Osteocyte (in vitro differentiated cells): ENCODE measurements at regions not wholly inside any gene's neighbourhood (a gene's known extent, or its start where the extent isn't known, plus 50 kb on each side); places are given as distances from the start of the nearest gene placed in this dataset.

Experiments
- DNase-seq: peaks from one replicate; pipeline ENCODE4 v3.0.0; 2021; ENCODE audit warnings: mixed read lengths; ENCODE audit not compliant: unreplicated experiment; ENCODE audit errors: extremely low spot score
- H3K27ac Mint-ChIP-seq: one replicate; pipeline ENCODE4 v1.8.0; 2021; ENCODE audit warnings: mild to moderate bottlenecking, mixed read lengths; ENCODE audit not compliant: unreplicated experiment
- H3K27me3 Mint-ChIP-seq: one replicate; pipeline ENCODE4 v1.8.0; 2021; ENCODE audit warnings: mixed read lengths; ENCODE audit not compliant: unreplicated experiment
- H3K36me3 Mint-ChIP-seq: one replicate; pipeline ENCODE4 v1.8.0; 2021; ENCODE audit warnings: mixed read lengths; ENCODE audit not compliant: unreplicated experiment
- H3K4me1 Mint-ChIP-seq: one replicate; pipeline ENCODE4 v1.8.0; 2021; ENCODE audit warnings: mixed read lengths; ENCODE audit not compliant: unreplicated experiment
- H3K4me3 Mint-ChIP-seq: one replicate; pipeline ENCODE4 v1.8.0; 2021; ENCODE audit warnings: mild to moderate bottlenecking, moderate library complexity, mixed read lengths; ENCODE audit not compliant: unreplicated experiment
- H3K9me3 Mint-ChIP-seq: one replicate; pipeline ENCODE4 v1.8.0; 2021; ENCODE audit warnings: mixed read lengths; ENCODE audit not compliant: unreplicated experiment
- TF ChIP-seq, protein P1 (sequence below): fragments of 200-600 bp; sonication (generic); IDR thresholded peaks from 2 replicates; pipeline ENCODE4 v1.5.0; 2021; ENCODE audit warnings: antibody characterized with exemption, mild to moderate bottlenecking, moderate library complexity

DNA sequence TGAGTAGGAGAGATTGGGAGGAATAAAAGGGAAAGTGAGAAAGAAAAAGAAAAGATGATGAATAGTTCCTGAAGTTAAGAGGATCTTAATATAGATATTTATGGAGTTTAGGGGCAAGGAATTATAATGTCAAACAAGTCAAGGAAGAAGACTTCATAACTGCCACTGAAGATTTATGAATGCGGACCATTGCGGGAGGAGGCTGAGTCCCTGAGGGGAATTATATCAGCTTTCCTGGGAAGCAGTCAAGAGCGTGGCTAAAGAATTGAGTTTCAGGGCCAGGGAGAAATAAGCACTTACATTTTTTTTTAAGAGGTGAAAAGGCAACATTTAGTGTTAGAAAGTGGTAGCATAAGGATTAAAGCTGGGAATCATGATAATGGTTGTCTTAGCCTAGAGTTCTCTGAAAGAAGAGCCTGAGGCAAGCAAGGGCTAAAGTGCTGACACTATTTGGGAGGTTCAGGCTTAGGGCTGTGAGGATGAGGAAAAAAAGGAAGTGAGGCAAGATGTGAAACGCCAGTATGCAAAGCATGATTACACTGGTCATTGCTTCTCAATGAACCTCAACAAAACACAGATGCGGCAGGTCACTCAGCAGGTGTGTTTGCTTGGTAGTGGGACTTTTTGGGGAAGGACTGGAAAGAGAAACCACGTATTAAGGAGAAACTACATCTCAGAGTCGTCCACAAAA, 217.1 kb downstream of the SLC4A3 start:
- DNase-seq = no peak
- Mint-ChIP-seq H3K9me3 (no peaks in the 10 kb centered on the region), H3K4me3 (no peak overlapping the region), H3K4me1 (peaks cover 2% of the 10 kb centered on the region), H3K27ac (no peak overlapping the region), H3K36me3 (no peaks in the 10 kb centered on the region), H3K27me3 (peaks cover 12% of the 10 kb centered on the region)
- TF ChIP-seq, protein P1, sequence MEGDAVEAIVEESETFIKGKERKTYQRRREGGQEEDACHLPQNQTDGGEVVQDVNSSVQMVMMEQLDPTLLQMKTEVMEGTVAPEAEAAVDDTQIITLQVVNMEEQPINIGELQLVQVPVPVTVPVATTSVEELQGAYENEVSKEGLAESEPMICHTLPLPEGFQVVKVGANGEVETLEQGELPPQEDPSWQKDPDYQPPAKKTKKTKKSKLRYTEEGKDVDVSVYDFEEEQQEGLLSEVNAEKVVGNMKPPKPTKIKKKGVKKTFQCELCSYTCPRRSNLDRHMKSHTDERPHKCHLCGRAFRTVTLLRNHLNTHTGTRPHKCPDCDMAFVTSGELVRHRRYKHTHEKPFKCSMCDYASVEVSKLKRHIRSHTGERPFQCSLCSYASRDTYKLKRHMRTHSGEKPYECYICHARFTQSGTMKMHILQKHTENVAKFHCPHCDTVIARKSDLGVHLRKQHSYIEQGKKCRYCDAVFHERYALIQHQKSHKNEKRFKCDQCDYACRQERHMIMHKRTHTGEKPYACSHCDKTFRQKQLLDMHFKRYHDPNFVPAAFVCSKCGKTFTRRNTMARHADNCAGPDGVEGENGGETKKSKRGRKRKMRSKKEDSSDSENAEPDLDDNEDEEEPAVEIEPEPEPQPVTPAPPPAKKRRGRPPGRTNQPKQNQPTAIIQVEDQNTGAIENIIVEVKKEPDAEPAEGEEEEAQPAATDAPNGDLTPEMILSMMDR = no peak

DNA sequence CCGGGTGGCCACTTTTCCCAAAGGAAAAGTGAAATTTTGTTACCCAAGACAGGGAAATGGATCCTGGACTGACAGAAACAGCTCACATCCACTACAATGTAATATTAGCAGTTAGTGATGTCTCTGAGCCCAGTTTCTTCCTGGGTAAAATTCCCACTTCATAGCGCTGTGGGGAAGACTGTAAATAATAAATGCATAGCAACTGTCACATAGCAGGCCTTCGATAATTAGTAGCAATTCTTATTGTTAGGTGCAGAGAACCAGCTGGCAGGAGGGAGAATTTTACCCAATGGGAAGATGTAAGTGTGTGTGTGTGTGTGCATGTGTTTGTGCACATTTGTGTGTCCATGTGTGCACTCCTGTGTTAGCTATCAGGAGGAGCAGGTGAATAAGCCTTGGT, 221.5 kb downstream of the SLC4A3 start:
- TF ChIP-seq, protein P1 = no peak
- H3K4me1 Mint-ChIP-seq = peaks cover 2% of the 10 kb centered on the region
- H3K27ac Mint-ChIP-seq = no peak overlapping the region
- H3K36me3 Mint-ChIP-seq = no peaks in the 10 kb centered on the region
- no peaks in the 10 kb centered on the region for H3K9me3 Mint-ChIP-seq
- H3K4me3 Mint-ChIP-seq = no peak overlapping the region
- H3K27me3 Mint-ChIP-seq = peaks cover 24% of the 10 kb centered on the region
- no peak for DNase-seq

DNA sequence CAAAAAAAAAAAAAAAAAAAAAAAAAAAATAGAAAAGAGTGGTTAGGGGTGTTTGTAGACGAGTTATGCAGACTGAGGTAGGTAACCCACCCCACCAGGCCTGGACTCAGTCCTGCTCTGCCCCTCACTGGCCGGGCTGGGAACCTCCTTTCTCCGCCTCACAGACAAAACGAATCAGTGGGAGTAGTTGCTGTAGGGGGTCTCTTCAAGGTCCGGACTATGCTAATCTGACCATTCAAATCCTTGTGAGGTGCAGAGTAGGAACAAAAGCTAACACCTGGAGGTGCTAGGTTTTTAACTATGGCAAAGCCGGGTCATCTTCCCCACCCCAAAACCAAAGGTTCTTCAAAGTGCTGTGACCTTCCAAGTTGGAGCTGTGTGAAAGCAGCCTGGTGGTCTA, 223.7 kb downstream of the SLC4A3 start:
- TF ChIP-seq, protein P1 = no peak
- DNase-seq = no peak
- H3K4me1 Mint-ChIP-seq = no peaks in the 10 kb centered on the region
- no peak overlapping the region for H3K27ac Mint-ChIP-seq
- no peak overlapping the region for H3K4me3 Mint-ChIP-seq
- H3K36me3 Mint-ChIP-seq = no peaks in the 10 kb centered on the region
- H3K9me3 Mint-ChIP-seq = no peaks in the 10 kb centered on the region
- H3K27me3 Mint-ChIP-seq = peaks cover 21% of the 10 kb centered on the region

DNA sequence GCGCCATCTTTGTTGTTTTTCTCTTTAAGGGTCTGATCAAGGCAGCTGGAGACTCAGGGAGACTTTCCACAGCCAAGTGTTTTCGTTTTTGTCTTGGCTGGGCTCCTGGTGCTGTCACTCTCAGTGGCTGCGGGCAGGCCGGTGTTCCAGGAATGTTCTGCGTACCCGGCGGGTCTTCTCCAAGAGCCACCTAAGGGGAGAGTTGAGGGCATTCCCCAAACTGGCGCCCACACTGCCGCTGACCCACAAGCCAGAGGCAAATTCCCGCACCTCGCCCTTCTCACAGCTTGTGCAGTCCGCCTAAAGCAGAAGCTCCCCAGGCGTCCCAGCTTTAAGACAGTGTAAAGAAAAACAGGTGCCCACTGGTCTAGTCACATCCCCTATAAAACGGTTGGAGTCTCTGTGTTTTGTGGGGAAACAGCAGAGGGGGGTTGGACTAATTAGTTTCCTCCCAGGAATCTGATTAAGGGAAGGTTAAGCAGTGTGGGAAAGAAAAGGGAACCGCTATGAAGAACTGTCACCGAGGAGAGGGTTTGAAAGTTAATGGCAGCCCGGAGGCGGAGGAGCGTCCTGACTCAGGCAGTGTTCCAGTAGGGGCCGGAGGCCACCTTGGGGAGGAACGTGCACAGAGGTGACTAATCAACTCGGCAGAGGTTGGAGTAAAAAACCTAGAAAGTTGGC, 224.5 kb downstream of the SLC4A3 start:
- H3K4me3 Mint-ChIP-seq = no peak overlapping the region
- DNase-seq = no peak
- H3K9me3 Mint-ChIP-seq = no peaks in the 10 kb centered on the region
- no peaks in the 10 kb centered on the region for H3K36me3 Mint-ChIP-seq
- H3K27me3 Mint-ChIP-seq = peaks cover 24% of the 10 kb centered on the region
- H3K27ac Mint-ChIP-seq = no peak overlapping the region
- H3K4me1 Mint-ChIP-seq = no peaks in the 10 kb centered on the region
- TF ChIP-seq, protein P1 = no peak

DNA sequence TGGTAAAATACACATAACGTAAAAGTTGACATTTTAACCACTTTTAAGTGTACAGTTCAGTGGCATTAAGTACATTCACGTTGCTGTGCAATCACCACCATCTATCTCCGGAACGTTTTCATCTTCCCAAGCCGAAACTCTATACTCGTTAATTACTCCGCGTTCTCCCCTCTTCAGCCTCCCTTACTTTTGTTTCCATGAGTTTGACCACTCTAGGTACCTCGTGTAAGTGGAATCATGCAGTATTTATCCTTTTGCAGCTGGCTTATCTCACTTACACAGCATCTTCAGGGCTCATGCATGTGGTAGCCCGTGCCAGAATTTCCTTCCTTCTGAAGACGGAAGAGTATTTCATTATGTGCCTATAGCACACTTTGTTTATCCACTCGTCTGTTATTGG, 225.2 kb downstream of the SLC4A3 start:
- H3K27me3 Mint-ChIP-seq = peaks cover 30% of the 10 kb centered on the region
- TF ChIP-seq, protein P1 = no peak
- no peak for DNase-seq

More for the DNA sequence above, 225.2 kb downstream of the SLC4A3 start:
- Mint-ChIP-seq H3K9me3 (no peaks in the 10 kb centered on the region), H3K36me3 (no peaks in the 10 kb centered on the region), H3K27ac (no peak overlapping the region), H3K4me1 (no peaks in the 10 kb centered on the region), H3K4me3 (no peak overlapping the region)
